ENCODE measurements at regions not wholly inside any gene's neighbourhood (a gene's known extent, or its start where the extent isn't known, plus 50 kb on each side); places are given as distances from the start of the nearest gene placed in this dataset.

DNA sequence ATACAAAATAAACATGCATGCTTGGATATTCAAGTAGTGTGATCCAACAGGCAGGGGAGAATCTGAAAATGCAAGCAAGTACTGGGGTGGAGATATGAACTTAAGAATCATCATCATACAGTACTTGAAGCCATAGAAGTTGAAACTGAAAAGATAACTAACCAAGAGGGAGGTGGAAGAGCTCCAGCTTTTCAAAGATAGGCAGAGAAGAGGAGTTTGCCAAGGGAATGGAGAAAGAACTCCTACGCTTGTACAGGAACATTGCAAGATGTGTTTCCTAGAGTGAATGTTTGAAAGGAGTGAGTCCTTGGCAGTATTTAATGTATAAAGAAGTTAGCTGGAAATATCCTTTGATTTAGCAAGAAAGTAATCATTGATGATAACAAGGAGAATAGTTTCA, 106.2 kb upstream of the FRMPD4 start:
- H3K27ac ChIP-seq (ENCODE audit: low read length): no peak overlapping the region
- no peaks in the 10 kb centered on the region for H3K27me3 ChIP-seq (ENCODE audit: insufficient read depth, low read depth, low read length)
- no peaks in the 10 kb centered on the region for H4K20me1 ChIP-seq (ENCODE audit: insufficient read depth)
- no peak overlapping the region for H3K4me2 ChIP-seq (ENCODE audit: low read length)
- no peaks in the 10 kb centered on the region for H3F3A ChIP-seq (ENCODE audit: insufficient read depth, low read length, poor library complexity, severe bottlenecking)
- TF ChIP-seq MXI1 (conservative IDR thresholded peaks at IDR 0.05; ENCODE audit: poor library complexity, severe bottlenecking) (no peak), SMC3 (conservative IDR thresholded peaks at IDR 0.05; ENCODE audit: poor library complexity) (no peak), EZH2 (IDR thresholded peaks at IDR 0.05; ENCODE audit: borderline replicate concordance, insufficient read depth, low read length, poor library complexity, severe bottlenecking) (no peak), RAD21 (conservative IDR thresholded peaks at IDR 0.05) (no peak), POLR2AphosphoS5 (IDR thresholded peaks at IDR 0.05) (no peak), EP300 (conservative IDR thresholded peaks at IDR 0.05; ENCODE audit: poor library complexity, severe bottlenecking) (no peak), TAF1 (IDR thresholded peaks at IDR 0.05; ENCODE audit: low read depth) (no peak)
- TF ChIP-seq, protein P1, sequence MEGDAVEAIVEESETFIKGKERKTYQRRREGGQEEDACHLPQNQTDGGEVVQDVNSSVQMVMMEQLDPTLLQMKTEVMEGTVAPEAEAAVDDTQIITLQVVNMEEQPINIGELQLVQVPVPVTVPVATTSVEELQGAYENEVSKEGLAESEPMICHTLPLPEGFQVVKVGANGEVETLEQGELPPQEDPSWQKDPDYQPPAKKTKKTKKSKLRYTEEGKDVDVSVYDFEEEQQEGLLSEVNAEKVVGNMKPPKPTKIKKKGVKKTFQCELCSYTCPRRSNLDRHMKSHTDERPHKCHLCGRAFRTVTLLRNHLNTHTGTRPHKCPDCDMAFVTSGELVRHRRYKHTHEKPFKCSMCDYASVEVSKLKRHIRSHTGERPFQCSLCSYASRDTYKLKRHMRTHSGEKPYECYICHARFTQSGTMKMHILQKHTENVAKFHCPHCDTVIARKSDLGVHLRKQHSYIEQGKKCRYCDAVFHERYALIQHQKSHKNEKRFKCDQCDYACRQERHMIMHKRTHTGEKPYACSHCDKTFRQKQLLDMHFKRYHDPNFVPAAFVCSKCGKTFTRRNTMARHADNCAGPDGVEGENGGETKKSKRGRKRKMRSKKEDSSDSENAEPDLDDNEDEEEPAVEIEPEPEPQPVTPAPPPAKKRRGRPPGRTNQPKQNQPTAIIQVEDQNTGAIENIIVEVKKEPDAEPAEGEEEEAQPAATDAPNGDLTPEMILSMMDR (IDR thresholded peaks at IDR 0.05; ENCODE audit: poor library complexity, severe bottlenecking): no peak
- TF ChIP-seq, protein P2, sequence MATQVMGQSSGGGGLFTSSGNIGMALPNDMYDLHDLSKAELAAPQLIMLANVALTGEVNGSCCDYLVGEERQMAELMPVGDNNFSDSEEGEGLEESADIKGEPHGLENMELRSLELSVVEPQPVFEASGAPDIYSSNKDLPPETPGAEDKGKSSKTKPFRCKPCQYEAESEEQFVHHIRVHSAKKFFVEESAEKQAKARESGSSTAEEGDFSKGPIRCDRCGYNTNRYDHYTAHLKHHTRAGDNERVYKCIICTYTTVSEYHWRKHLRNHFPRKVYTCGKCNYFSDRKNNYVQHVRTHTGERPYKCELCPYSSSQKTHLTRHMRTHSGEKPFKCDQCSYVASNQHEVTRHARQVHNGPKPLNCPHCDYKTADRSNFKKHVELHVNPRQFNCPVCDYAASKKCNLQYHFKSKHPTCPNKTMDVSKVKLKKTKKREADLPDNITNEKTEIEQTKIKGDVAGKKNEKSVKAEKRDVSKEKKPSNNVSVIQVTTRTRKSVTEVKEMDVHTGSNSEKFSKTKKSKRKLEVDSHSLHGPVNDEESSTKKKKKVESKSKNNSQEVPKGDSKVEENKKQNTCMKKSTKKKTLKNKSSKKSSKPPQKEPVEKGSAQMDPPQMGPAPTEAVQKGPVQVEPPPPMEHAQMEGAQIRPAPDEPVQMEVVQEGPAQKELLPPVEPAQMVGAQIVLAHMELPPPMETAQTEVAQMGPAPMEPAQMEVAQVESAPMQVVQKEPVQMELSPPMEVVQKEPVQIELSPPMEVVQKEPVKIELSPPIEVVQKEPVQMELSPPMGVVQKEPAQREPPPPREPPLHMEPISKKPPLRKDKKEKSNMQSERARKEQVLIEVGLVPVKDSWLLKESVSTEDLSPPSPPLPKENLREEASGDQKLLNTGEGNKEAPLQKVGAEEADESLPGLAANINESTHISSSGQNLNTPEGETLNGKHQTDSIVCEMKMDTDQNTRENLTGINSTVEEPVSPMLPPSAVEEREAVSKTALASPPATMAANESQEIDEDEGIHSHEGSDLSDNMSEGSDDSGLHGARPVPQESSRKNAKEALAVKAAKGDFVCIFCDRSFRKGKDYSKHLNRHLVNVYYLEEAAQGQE (IDR thresholded peaks at IDR 0.05; ENCODE audit: borderline replicate concordance): no peak
- H3K4me3 ChIP-seq (ENCODE audit: low read length): no peak overlapping the region
- no peaks in the 10 kb centered on the region for H3K36me3 ChIP-seq (ENCODE audit: insufficient read depth, low read length)
- no peaks in the 10 kb centered on the region for H3K9me3 ChIP-seq (ENCODE audit: low read length)
- no peak overlapping the region for H3K9ac ChIP-seq (ENCODE audit: low read length)
- no peaks in the 10 kb centered on the region for H3K79me2 ChIP-seq (replicated peaks; ENCODE audit: insufficient read depth, low read length)
- H3K9me2 ChIP-seq (ENCODE audit: insufficient read depth, low read length): no peaks in the 10 kb centered on the region
- no peak overlapping the region for H2AFZ ChIP-seq (ENCODE audit: low read depth, low read length)

DNA sequence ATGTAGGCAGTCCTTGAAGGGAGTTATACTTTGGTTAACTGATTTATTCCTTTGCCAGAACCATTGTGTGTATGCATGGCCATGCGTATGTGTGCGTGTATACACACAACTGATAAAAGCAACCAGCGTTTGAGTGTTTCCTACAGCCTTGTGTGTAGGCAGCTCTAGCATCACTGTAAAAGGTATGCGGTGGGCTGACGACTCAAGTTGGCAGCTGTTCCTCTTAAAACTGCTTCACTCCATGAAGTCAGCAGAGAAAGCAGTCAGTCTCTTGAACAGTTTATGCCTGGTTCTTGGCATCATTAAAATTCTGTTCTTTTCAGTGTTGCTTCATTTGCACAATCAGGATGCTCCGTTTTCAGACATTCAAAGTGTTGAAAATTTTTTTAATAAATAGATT, 103.5 kb upstream of the FRMPD4 start:
- H4K20me1 ChIP-seq (ENCODE audit: insufficient read depth): no peaks in the 10 kb centered on the region
- H3K9ac ChIP-seq (ENCODE audit: low read length): no peak overlapping the region
- H3K9me2 ChIP-seq (ENCODE audit: insufficient read depth, low read length): no peaks in the 10 kb centered on the region
- H3K36me3 ChIP-seq (ENCODE audit: insufficient read depth, low read length): no peaks in the 10 kb centered on the region
- H3K4me2 ChIP-seq (ENCODE audit: low read length): no peak overlapping the region
- H3K79me2 ChIP-seq (replicated peaks; ENCODE audit: insufficient read depth, low read length): no peaks in the 10 kb centered on the region
- no peaks in the 10 kb centered on the region for H3K27me3 ChIP-seq (ENCODE audit: insufficient read depth, low read depth, low read length)
- H3K27ac ChIP-seq (ENCODE audit: low read length): no peak overlapping the region
- no peaks in the 10 kb centered on the region for H3F3A ChIP-seq (ENCODE audit: insufficient read depth, low read length, poor library complexity, severe bottlenecking)
- H3K9me3 ChIP-seq (ENCODE audit: low read length): no peaks in the 10 kb centered on the region
- no peak overlapping the region for H2AFZ ChIP-seq (ENCODE audit: low read depth, low read length)
- no peak overlapping the region for H3K4me3 ChIP-seq (ENCODE audit: low read length)
- TF ChIP-seq MXI1 (conservative IDR thresholded peaks at IDR 0.05; ENCODE audit: poor library complexity, severe bottlenecking) (no peak), EP300 (conservative IDR thresholded peaks at IDR 0.05; ENCODE audit: poor library complexity, severe bottlenecking) (no peak), TAF1 (IDR thresholded peaks at IDR 0.05; ENCODE audit: low read depth) (no peak), SMC3 (conservative IDR thresholded peaks at IDR 0.05; ENCODE audit: poor library complexity) (no peak), RAD21 (conservative IDR thresholded peaks at IDR 0.05) (no peak), POLR2AphosphoS5 (IDR thresholded peaks at IDR 0.05) (no peak), EZH2 (IDR thresholded peaks at IDR 0.05; ENCODE audit: borderline replicate concordance, insufficient read depth, low read length, poor library complexity, severe bottlenecking) (no peak)
- TF ChIP-seq, protein P2 (IDR thresholded peaks at IDR 0.05; ENCODE audit: borderline replicate concordance): no peak
- TF ChIP-seq, protein P1 (IDR thresholded peaks at IDR 0.05; ENCODE audit: poor library complexity, severe bottlenecking): no peak

Measured in neural cell (in vitro differentiated cells).